GM12892 (cell line): ENCODE measurements at regions not wholly inside any gene's neighbourhood (a gene's known extent, or its start where the extent isn't known, plus 50 kb on each side); places are given as distances from the start of the nearest gene placed in this dataset.

ENCODE experiments used
- POLR2A ChIP-seq: IDR thresholded peaks from 2 replicates; pipeline ENCODE4 v1.6.1; 2011; ENCODE audit warnings: low read depth, low read length, control low read depth
- POLR2AphosphoS5 ChIP-seq: IDR thresholded peaks from 2 replicates; pipeline ENCODE4 v1.6.1; 2011; ENCODE audit warnings: low read depth, low read length, control low read depth

DNA sequence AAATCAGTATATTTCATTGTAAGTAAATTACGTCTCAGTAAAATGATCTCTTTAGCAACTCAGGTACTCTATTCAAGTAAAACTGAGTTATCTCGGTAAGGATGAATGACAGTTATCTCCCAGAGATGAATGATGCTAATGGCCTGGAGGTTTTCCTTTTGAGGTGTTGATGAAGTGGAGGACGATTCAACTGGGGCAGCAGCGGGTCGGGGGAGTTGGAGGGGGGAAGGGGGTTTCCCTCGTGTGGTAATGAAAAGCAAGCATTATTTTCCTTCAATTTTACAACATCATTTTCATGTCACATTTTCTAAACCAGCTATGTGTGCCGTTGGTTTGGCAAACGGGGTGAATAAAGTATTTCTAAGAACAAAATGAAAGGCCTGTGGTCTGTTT is 92.4 kb upstream of the ATXN3L start:
- no peak for TF ChIP-seq POLR2A
- no peak for TF ChIP-seq POLR2AphosphoS5
